ENCODE measurements at regions not wholly inside any gene's neighbourhood (a gene's known extent, or its start where the extent isn't known, plus 50 kb on each side); places are given as distances from the start of the nearest gene placed in this dataset.

- Histone ChIP-seq H3K4me2 (ENCODE audit: low read length) (no peak overlapping the region), H3K36me3 (ENCODE audit: insufficient read depth, low read length) (no peaks in the 10 kb centered on the region), H2AFZ (ENCODE audit: low read length) (no peak overlapping the region), H3K79me2 (ENCODE audit: insufficient read depth, low read depth, low read length) (no peaks in the 10 kb centered on the region), H3K4me3 (ENCODE audit: low read depth, low read length, poor library complexity, severe bottlenecking) (no peak overlapping the region), H3K27ac (ENCODE audit: low read depth, low read length, poor library complexity, severe bottlenecking) (no peak overlapping the region), H3K4me1 (ENCODE audit: insufficient read depth, low read length, poor library complexity, severe bottlenecking) (no peaks in the 10 kb centered on the region), H4K20me1 (ENCODE audit: insufficient read depth, low read length) (no peaks in the 10 kb centered on the region), H3K9me2 (ENCODE audit: insufficient read depth, low read length) (no peaks in the 10 kb centered on the region), H3K9me3 (ENCODE audit: low read length) (no peaks in the 10 kb centered on the region)
- no TSS peak for BruUV-seq (replicated peaks)
- ChIA-PET CTCF (ENCODE audit: unreplicated experiment) (no interaction called here), POLR2A (interaction anchor here (1.4 kb wide), 1 partner anchor 10 kb away, joined by 3 read pairs; no protein-coding TSS in a partner anchor)
- no peak for DNase-seq (ENCODE audit: low spot score)
- intact Hi-C loops (cut with micrococcal nuclease; ENCODE audit: unreplicated experiment) = no loop called here
- TF ChIP-seq EZH2phosphoT487 (IDR thresholded peaks at IDR 0.05; ENCODE audit: borderline replicate concordance, low read depth, low read length) = no peak
- no peak for TF ChIP-seq CTCF (conservative IDR thresholded peaks at IDR 0.05; ENCODE audit: low read length)
Measured at GRCh38 chr2:131656816-131657633, 129.3 kb downstream of the CCDC74A start.

- peaks cover under 1% of the 10 kb centered on the region for H3K4me1 ChIP-seq (ENCODE audit: insufficient read depth, low read length, poor library complexity, severe bottlenecking)
- no TSS peak for BruUV-seq (replicated peaks)
- no peak overlapping the region for H3K4me3 ChIP-seq (ENCODE audit: low read depth, low read length, poor library complexity, severe bottlenecking)
- intact Hi-C loops (cut with micrococcal nuclease; ENCODE audit: unreplicated experiment) = no loop called here
- ChIA-PET CTCF (ENCODE audit: unreplicated experiment) (no interaction called here), POLR2A (no interaction called here)
- H3K9me2 ChIP-seq (ENCODE audit: insufficient read depth, low read length) = no peaks in the 10 kb centered on the region
- no peak overlapping the region for H2AFZ ChIP-seq (ENCODE audit: low read length)
- DNase-seq (ENCODE audit: low spot score) = no peak
- H3K27ac ChIP-seq (ENCODE audit: low read depth, low read length, poor library complexity, severe bottlenecking) = no peak overlapping the region
- H3K9me3 ChIP-seq (ENCODE audit: low read length) = no peaks in the 10 kb centered on the region
- no peaks in the 10 kb centered on the region for H3K79me2 ChIP-seq (ENCODE audit: insufficient read depth, low read depth, low read length)
- TF ChIP-seq EZH2phosphoT487 (IDR thresholded peaks at IDR 0.05; ENCODE audit: borderline replicate concordance, low read depth, low read length) (no peak), CTCF (conservative IDR thresholded peaks at IDR 0.05; ENCODE audit: low read length) (no peak)
- H4K20me1 ChIP-seq (ENCODE audit: insufficient read depth, low read length) = no peaks in the 10 kb centered on the region
- H3K36me3 ChIP-seq (ENCODE audit: insufficient read depth, low read length) = no peaks in the 10 kb centered on the region
- H3K4me2 ChIP-seq (ENCODE audit: low read length) = no peak overlapping the region
Measured at GRCh38 chr2:131657895-131658768, 130.4 kb downstream of the CCDC74A start.
